Suprapubic skin (tissue), 4 donors: ENCODE measurements at regions not wholly inside any gene's neighbourhood (a gene's known extent, or its start where the extent isn't known, plus 50 kb on each side); places are given as distances from the start of the nearest gene placed in this dataset.

Experiments
- DNase-seq, 2 donors: peaks; one replicate each; pipeline ENCODE4 v3.0.0-alpha.2; 2019; ENCODE audit warnings: low spot score in 2 of 2
- H3K27ac ChIP-seq: fragments of 200-600 bp; sonication (generic); one replicate; pipeline ENCODE4 v1.5.1; 2019
- H3K27me3 ChIP-seq: fragments of 200-600 bp; sonication (generic); one replicate; pipeline ENCODE4 v1.5.1; 2019
- H3K36me3 ChIP-seq: fragments of 200-600 bp; sonication (generic); one replicate; pipeline ENCODE4 v1.5.1; 2019
- H3K4me1 ChIP-seq: fragments of 200-600 bp; sonication (generic); one replicate; pipeline ENCODE4 v1.5.1; 2019
- H3K4me3 ChIP-seq: fragments of 200-600 bp; sonication (generic); one replicate; pipeline ENCODE4 v1.5.1; 2019; ENCODE audit warnings: mild to moderate bottlenecking
- H3K9me3 ChIP-seq: fragments of 200-600 bp; sonication (generic); one replicate; pipeline ENCODE4 v1.5.1; 2019
- CTCF ChIP-seq, 2 donors: fragments of 200-600 bp in 1 of 2; fragments of 450-650 bp in 1 of 2; sonication (generic) in 1 of 2; IDR thresholded peaks; one replicate each; pipeline ENCODE4 v1.5.1; 2016 to 2019; ENCODE audit warnings: antibody characterized with exemption in 2 of 2, mild to moderate bottlenecking in 1 of 2, moderate library complexity in 1 of 2
- EP300 ChIP-seq: sonication (generic); formaldehyde crosslinking; IDR thresholded peaks from one replicate; pipeline ENCODE4 v1.6.1; 2017; ENCODE audit warnings: antibody characterized with exemption
- POLR2A ChIP-seq, 2 donors: fragments of 450-650 bp; IDR thresholded peaks; one replicate each; pipeline ENCODE4 v1.6.1; 2017; ENCODE audit warnings: antibody characterized with exemption in 2 of 2, mild to moderate bottlenecking in 2 of 2, moderate library complexity in 2 of 2
- POLR2AphosphoS5 ChIP-seq, 3 donors: sonication (generic); formaldehyde crosslinking; IDR thresholded peaks; one replicate each; pipeline ENCODE4 v1.6.1; 2017; ENCODE audit warnings: antibody characterized with exemption in 3 of 3
- WGBS: methylation state at CpG from one replicate; pipeline ENCODE4 v1.1.5; 2018; 5-methylcytosine and 5-hydroxymethylcytosine counted together

- DNase-seq = no peak
- H3K4me3 ChIP-seq = no peak overlapping the region
- WGBS = 92% methylated on average over 2 of the region's 2 CpGs
- no peaks in the 10 kb centered on the region for H3K36me3 ChIP-seq
- no peaks in the 10 kb centered on the region for H3K4me1 ChIP-seq
- H3K27me3 ChIP-seq = no peaks in the 10 kb centered on the region
- no peaks in the 10 kb centered on the region for H3K9me3 ChIP-seq
- no peak overlapping the region for H3K27ac ChIP-seq
- no peak for TF ChIP-seq POLR2A (IDR thresholded peaks at IDR 0.05)
- no peak for TF ChIP-seq EP300
- no peak for TF ChIP-seq CTCF (IDR thresholded peaks at IDR 0.05)
- TF ChIP-seq POLR2AphosphoS5 (IDR thresholded peaks at IDR 0.05) = no peak
Measured at GRCh38 chr15:37206690-37207089, 106.3 kb upstream of the MEIS2 start.

- Histone ChIP-seq H3K9me3 (no peaks in the 10 kb centered on the region), H3K27ac (no peak overlapping the region), H3K4me1 (no peaks in the 10 kb centered on the region), H3K36me3 (no peaks in the 10 kb centered on the region), H3K27me3 (no peaks in the 10 kb centered on the region), H3K4me3 (no peak overlapping the region)
- DNase-seq = no peak
- no peak for TF ChIP-seq POLR2AphosphoS5 (IDR thresholded peaks at IDR 0.05)
- no peak for TF ChIP-seq CTCF (IDR thresholded peaks at IDR 0.05)
- TF ChIP-seq POLR2A (IDR thresholded peaks at IDR 0.05) = no peak
- TF ChIP-seq EP300 = no peak
- WGBS = 76% methylated on average over 3 of the region's 3 CpGs
Measured at GRCh38 chr15:37208146-37209040, 108.0 kb upstream of the MEIS2 start.

GRCh38 chr15:37209041-37209363, 108.7 kb upstream of the MEIS2 start:
- no peaks in the 10 kb centered on the region for H3K36me3 ChIP-seq
- TF ChIP-seq EP300 = no peak
- no peak for TF ChIP-seq POLR2AphosphoS5 (IDR thresholded peaks at IDR 0.05)
- TF ChIP-seq POLR2A (IDR thresholded peaks at IDR 0.05) = no peak
- no peak for TF ChIP-seq CTCF (IDR thresholded peaks at IDR 0.05)
- H3K27me3 ChIP-seq = no peaks in the 10 kb centered on the region
- no peak overlapping the region for H3K27ac ChIP-seq
- 93% methylated on average over 1 of the region's 1 CpG for WGBS
- H3K4me1 ChIP-seq = no peaks in the 10 kb centered on the region
- DNase-seq = no peak
- no peaks in the 10 kb centered on the region for H3K9me3 ChIP-seq
- H3K4me3 ChIP-seq = no peak overlapping the region

GRCh38 chr15:37217567-37217966, 117.2 kb upstream of the MEIS2 start:
- 96% methylated on average over 1 of the region's 1 CpG for WGBS
- no peaks in the 10 kb centered on the region for H3K9me3 ChIP-seq
- TF ChIP-seq CTCF (IDR thresholded peaks at IDR 0.05) (no peak), POLR2AphosphoS5 (IDR thresholded peaks at IDR 0.05) (no peak), POLR2A (IDR thresholded peaks at IDR 0.05) (no peak), EP300 (no peak)

GRCh38 chr15:37218351-37218916, 118.1 kb upstream of the MEIS2 start:
- no peaks in the 10 kb centered on the region for H3K36me3 ChIP-seq
- H3K27ac ChIP-seq = no peak overlapping the region
- TF ChIP-seq POLR2AphosphoS5 (IDR thresholded peaks at IDR 0.05) (no peak), EP300 (no peak), CTCF (IDR thresholded peaks at IDR 0.05) (no peak), POLR2A (IDR thresholded peaks at IDR 0.05) (no peak)
- no peak for DNase-seq
- H3K4me3 ChIP-seq = no peak overlapping the region
- 57% methylated on average over 4 of the region's 4 CpGs for WGBS
- no peaks in the 10 kb centered on the region for H3K27me3 ChIP-seq
- no peaks in the 10 kb centered on the region for H3K4me1 ChIP-seq
- no peaks in the 10 kb centered on the region for H3K9me3 ChIP-seq

More at GRCh38 chr15:37217567-37217966, 117.2 kb upstream of the MEIS2 start:
- no peak for DNase-seq
- H3K4me1 ChIP-seq = no peaks in the 10 kb centered on the region
- H3K27ac ChIP-seq = no peak overlapping the region
- no peaks in the 10 kb centered on the region for H3K36me3 ChIP-seq
- H3K27me3 ChIP-seq = no peaks in the 10 kb centered on the region
- no peak overlapping the region for H3K4me3 ChIP-seq
